ENCODE measurements at regions not wholly inside any gene's neighbourhood (a gene's known extent, or its start where the extent isn't known, plus 50 kb on each side); places are given as distances from the start of the nearest gene placed in this dataset.
A peak's percentile ranks its signal among the peaks of the same experiment; 100 is the strongest.
"Not testable (repeated sequence)": the region's sequence is repeated elsewhere in the genome, so short reads cannot be mapped to it uniquely, and the experiment has no call there.

DNA sequence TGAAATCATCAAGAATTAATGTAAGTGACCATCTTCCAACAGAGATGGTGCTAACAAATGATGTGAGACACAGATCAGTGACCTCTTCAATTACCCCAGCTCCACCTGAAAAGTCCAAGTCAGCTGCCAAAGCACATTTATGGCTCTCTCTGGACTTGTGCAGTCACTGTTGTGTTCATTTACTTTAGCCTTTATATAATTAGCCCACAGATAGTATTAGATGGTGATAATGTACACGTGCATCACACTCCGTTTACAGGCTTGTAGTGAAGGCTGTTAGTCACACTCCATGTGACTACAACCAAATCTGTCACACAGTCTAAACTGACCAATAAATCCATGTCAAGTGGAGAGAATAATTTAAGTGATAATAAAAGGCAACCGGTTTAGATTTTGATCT, 331.5 kb upstream of the IL12A start:
- no peak for DNase-seq (ENCODE audit: low read depth)

DNA sequence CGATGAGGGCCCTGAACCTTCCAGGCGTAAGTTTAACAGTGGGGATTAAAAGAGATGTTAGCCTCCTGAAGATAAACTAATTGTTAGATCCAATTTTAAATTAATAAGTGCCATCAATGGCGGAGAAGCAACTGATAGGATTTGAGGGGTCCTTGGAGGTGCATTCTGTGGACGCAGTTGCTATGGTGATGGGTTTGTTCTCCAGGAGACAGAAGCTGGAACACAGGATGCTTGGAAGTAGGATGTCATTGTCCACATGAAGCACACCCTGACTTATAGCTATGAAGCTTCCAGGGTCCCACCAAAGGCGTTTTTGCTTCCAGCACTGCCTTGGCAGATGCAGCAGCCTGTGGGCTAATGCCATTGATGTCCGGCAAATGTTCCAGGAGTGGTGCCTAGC, 331.0 kb upstream of the IL12A start:
- DNase-seq (ENCODE audit: low read depth) = no peak

DNA sequence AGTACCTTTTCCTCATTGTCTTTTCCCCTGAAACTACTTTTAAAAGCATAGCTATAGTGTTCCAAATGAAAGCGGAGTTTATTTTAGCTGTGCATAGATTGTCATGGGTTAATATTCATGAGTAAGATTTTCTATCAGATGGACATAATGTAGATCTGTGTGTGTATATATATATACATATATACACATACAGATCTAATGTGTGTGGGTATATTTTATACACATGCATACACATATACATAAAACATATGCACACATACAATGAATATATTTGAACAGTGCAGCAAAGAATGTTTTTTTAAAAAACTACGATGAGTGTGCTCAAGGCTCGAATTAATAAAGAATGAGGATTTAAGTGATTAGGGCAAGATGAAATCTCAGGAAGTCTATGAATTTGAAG, 328.3 kb upstream of the IL12A start:
- DNase-seq (ENCODE audit: low read depth) = no peak

DNA sequence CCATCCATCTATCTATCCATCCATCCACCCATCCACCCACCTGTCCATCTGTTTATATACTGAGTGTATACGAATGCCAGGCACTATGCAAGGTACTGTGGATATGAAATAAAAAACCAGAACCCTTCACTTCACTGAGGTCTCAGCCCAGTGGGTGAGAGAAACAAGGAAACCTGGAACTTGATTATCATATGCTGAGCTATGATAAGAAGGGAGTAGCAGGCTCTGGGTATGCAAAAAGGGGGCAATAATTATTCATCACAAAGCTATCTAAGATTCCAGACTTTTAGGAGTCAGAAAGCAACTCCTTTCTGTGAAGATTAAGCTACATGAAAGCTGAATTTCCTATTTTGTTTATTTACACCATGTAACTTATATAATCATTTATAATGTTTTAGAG, 327.7 kb upstream of the IL12A start:
- DNase-seq (ENCODE audit: low read depth) = no peak

DNA sequence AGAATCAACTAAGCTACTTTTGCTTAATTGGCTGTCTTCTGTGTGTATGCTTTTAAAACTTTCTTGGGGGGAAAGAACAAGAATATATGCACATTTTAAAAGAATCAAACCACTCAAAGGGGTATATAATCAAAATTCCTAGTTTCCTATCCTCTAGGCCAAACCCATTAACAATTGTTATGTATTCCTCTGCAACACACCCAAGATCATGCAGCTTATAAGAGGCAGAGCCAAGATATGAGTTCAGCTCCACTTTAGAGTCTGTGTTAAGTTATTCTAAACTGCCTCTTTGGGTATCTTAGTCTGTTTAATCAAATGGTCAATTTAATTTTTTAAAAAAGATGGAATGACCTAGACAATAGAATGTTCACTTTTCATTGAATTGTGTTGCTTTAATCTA, 326.1 kb upstream of the IL12A start:
- DNase-seq (ENCODE audit: low read depth) = no peak

DNA sequence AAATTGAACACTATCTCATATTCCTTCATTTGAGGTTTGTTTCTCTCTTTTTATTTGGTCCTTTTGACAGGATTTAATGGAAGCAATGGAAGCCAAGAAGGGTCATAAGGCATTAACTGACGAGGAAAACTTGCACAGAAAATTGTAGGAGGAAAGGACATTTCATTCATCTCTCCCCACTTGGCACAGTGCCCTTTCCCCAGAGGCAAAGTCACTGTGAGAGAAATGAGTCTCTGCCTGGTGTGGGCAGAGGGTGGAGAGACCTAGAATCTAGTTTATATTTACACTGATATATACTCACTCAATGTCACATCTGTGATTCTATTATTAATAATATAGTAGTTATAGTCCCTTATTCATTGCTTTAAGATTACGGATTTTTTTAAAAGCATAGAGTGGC, 324.6 kb upstream of the IL12A start:
- no peak for DNase-seq (ENCODE audit: low read depth)

DNA sequence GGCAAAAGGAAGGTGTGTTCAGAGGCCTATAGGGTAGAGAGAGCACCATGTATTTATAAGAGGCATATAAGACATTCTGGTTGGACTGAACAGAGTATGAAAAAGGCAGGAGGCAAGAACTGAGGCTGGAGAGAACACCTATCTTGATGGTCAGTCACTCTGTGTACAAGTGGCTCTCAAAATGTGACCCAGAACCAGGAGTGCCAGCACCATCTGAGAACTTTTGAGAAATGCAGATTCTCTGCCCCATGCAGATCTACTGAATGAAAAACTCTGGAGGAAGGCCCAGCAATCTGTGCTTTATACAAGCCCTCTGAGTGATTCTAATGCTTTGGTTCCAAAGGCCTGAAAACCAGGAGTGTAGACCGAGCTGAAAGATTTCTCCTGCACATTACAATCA, 324.0 kb upstream of the IL12A start:
- DNase-seq (ENCODE audit: low read depth) = no peak

DNA sequence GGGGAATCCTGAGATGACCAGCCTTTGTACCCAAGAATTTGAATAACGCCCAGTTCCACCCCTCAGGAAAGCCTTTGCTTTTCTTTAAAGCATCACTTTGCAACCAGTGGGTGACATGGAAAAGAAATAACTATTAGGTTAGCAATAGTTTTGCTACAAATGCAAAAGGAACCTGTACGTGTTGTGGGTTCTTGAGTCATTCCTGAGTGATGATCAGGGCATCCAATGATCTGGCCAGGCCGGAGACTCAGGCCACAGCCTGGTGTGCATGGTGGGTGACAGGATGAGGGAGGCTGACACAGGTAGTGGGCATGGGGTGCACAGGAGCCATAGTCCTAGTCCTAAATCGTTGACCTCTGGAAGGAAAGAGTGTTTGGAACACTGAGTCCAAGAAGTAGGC, 321.4 kb upstream of the IL12A start:
- peak; percentile 3 for DNase-seq (ENCODE audit: low read depth)

DNA sequence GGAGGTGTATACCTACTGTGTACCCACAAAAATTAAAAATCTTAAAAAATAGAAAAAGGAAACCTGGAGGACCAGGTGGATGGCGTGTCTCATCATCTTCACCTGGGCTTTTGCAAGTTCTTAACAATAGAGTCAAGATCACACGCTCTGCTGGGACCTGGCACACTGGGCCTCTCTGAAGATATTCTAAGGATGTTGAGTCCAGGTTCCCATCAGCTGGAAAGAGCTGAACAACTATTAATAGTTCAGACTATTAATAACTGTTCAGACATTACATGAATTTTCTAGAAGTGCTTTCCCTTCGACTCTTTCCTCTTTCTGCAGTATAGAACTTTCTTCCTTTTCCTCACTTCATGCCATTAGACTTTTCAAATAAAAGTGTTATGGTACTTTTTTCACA, 320.2 kb upstream of the IL12A start:
- no peak for DNase-seq (ENCODE audit: low read depth)

DNA sequence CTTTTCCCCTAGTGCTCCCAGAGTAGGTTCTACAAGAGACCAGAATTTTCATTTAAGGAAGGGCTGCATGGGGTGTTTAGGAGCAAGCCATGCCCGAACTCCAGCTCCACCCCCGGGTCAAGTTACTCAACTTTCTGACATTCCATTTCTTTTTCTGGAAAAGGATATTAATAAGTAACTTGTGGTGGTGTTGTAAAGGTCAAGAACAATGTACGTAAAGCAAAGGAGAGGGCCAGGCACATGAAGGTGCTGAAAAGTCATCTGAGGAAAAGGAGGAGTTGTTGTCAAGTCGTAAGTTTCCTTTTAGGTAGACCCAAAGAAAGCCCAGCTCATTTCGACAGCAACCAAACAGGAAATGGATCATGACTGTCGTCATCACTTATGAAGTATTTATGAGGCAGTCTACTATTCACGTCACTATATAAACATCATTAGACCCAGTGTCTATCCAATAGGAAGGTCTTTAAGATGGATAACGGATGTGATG, 319.6 kb upstream of the IL12A start:
- DNase-seq (ENCODE audit: low read depth) = no peak

DNA sequence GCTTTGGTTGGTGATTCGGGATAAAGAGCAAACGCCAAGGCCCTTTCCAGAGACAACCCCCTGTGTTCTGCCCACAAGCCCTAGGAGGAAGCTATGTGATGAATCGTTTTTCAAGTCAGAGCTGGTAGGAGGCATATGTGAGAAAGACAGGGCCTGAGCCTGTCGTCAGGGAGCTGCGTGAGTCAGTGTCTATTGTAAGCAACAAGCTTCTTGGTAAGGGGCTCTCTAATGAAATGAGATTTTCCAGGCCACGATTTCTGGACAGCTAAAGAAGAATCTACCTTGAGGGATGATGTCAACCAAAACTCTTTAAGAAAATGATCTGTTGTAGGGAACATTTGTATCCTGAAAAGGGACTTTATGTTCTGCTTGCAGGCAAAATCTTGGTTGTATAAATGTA, 318.9 kb upstream of the IL12A start:
- peak; percentile 13 for DNase-seq (ENCODE audit: low read depth)

DNA sequence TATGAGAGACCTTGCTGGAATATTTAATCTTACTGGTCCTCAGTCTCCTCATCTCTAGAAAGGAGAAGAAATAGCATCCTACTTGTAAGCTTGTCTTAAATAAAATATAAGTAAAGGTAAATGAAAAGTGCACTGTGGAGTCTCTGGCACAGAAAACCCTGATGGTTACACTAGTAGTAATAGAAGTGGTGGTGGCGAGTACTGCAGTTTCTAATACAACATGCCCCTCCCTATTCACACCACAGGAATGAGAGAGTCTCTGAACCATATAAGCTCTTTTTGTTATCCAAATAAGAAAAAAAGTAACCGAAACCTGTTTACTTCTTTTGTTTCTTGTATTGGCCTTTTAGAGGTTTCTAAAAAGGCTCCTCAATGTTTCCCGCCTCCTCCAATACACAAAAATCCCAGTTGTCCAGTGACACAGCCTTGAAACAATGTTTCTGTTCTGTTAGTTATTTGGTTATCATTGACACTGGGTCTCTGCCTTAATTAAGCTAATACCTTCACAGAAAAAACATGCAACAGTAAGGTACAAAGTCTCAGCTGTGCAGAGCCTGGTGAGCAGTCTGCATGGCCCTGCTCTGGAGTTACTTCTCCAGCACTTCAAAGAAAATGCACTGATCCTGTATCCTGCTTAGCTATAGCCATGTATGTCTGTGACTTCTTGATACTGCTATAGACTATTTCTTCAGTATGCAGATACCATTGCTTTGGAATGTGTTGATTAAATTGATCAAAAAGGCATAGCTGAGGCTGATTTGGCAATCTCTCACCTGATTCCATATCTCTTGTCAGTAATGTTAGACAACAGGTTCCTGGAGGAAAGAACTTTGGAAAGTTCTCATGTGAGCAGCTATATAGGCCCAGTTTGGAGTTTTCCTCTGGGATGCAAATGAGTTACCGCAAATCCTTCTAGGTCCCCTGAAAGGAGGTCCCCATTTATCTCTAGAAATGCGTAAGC, 315.6 kb upstream of the IL12A start:
- no peak for DNase-seq (ENCODE audit: low read depth)

DNA sequence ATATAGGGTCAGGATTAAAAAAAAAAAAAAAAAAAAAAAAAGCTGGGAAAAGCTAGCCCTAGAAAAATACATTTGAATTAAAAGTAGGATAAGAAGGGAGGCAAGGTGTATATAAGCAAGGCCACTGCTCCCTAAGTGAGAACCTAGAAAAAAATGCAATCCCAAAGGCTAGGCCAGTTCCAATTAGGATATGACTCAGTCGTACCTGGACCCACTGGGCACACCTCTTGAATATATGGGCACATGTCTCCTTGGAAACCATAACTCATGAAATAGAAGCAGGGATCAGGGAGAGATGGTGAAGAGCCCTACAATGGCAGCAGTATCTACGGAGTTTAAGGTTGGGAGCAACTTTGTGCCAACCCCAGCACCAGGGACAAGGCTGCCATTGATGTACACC, 314.1 kb upstream of the IL12A start:
- no peak for DNase-seq (ENCODE audit: low read depth)

DNA sequence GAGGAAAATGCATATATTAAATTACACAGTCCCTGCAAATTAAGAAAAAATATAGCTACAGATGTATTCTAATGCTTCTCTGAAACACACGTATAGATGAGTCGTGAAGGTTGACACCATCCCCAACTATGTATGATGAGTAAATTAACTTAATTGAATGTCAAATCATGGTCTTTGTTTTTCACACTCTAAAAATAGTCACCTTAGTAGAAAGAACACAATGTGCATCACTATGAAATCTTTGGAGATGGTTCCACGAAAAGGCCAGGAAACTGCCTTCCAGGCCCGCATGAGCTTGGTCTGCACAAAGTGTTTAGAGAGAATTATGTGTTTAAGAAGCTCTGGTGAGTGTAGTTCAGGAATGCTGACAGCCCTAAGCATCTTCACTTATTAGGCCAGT, 313.4 kb upstream of the IL12A start:
- DNase-seq (ENCODE audit: low read depth) = no peak

DNA sequence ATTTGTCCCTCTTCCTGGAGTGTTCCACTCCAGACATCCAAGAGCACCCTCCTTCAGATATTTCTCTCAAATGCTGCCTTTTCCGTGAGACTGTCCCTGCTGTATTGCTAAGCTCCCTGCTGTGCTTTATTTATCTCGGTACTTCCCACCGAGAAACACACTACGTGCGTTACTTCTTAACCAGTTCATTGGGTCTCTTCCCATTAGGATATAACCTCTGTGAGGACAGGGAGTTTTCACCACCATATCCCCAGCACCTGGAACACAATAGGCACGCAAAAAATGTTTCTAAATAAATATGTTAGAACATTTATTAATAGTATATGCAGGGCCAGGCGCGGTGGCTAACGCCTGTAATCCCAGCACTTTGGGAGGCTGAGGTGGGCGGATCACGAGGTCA, 308.7 kb upstream of the IL12A start:
- DNase-seq (ENCODE audit: low read depth) = no peak

DNA sequence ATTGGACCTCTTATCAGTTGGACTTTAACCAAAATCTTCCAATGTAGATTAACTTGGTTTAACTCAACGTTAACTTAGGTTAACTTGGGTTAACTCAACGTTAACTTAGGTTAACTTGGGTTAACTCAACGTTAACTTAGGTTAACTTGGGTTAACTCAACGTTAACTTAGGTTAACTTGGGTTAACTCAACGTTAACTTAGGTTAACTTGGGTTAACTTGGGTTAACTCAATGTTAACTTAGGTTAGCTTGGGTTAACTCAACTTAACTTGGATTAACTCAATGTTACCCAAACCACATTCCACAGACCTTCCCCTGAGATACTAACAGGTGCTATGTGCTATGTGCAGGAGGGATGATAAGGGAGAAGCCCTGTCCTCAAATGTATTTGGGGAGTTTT, 306.9 kb upstream of the IL12A start:
- DNase-seq (ENCODE audit: low read depth) = not testable (repeated sequence)

DNA sequence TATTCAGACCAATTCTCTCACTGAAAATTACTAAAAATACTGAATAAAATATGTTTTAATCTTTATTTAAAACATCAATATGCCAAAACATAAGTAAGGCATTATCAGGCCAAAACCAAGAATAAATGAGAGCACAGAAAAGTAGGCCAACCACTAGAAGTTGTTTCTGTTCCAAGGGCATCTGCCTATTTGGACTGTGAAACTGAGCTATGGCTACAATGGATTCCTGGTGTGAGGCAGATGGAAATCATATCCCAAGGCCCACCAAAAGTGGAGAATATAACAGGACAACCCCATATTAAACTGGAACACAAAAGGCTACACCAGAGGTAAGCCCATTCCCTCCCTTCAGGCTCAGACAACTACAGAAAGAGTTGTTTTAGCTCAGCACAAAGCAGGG, 302.8 kb upstream of the IL12A start:
- DNase-seq (ENCODE audit: low read depth) = no peak

DNA sequence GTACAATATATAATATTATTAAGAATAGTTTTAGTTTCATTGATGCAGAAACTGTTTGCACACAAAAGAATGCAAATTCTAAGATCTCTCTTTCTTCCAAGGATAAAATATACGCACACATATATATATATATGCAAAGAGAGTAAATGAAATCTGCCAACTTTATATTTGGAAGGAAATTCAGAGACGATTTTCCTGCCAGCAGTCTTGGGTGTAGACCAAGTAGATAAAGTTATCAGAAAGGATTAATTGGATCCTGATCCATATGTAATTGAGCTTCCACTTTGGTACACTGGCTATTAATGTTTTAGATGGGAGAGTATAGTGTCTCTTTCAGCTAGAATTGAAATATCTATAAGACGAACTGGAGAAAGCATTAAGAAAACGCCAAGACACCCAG, 295.4 kb upstream of the IL12A start:
- no peak for DNase-seq (ENCODE audit: low read depth)

DNA sequence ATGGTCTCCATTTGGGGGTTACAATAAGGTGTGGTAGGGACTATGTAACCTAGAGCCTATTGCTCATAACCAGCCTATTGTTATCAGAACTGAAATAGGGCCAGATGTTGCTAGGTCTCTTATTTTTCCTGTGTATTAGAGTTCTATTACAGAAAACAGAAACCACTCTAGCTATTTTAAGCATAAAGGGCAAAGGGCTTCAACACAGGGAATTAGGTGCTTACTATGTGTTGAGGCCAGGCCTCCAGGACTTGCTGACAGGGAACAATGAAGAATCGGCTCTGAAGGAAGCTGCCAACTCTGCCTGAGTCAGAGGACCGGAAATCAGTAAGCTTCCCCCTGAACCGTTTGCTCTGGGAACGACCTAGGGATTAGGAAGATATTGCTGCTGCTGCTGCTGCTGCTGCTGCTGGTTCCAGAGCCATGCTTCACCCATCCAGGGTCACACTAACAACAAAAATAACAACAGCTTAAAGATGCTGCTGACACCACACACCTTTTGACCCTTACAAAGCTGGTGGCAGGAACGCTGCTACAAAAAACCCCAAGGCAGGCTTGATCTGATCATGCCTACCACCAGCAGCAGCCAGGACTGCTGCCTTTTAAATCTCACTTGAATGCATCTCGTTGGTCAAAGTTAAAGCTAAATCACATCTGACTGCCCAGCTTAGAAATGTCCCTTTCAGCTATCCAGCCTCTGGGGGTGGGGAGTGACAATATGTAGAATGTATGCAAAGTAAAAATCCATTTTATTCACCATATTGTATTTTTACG, 276.9 kb upstream of the IL12A start:
- DNase-seq (ENCODE audit: low read depth) = peak; percentile 73

DNA sequence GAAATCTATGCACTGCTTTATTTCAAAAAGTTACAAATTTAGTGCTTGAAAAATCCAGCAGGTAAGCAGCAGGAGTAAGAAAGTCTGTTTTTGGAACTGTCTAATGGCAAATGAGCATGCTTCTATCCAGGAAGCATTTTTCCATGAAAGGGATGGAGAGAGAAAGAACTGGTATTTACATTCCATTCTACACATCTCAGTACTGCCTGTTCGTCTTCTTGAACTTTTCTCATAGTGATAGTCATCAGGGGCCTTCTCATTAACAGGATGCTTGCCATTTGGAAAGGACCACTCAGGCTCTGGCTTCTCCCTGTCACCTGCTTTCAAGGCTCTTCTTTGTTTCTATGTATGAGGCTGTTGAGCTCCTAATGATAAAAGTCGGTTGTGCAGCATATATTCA, 267.3 kb upstream of the IL12A start:
- DNase-seq (ENCODE audit: low read depth) = no peak

DNA sequence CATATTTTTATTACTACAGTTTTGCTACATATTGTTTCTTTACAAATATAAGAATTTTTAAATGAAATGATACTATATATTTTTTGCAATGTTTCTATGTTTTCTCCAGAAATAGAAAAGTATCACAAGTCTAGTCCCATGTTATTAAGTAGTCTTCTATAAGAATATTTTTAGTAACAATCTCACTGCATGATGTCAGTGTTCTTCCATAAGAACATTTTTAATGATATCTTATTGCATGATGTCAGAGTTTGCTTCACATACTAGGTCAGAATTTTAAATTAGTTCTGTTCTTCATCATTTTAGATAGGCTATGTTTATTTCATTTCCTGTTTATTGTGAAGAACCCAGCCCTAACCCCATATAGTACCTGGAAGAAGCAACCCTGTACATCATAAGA, 265.3 kb upstream of the IL12A start:
- no peak for DNase-seq (ENCODE audit: low read depth)

DNA sequence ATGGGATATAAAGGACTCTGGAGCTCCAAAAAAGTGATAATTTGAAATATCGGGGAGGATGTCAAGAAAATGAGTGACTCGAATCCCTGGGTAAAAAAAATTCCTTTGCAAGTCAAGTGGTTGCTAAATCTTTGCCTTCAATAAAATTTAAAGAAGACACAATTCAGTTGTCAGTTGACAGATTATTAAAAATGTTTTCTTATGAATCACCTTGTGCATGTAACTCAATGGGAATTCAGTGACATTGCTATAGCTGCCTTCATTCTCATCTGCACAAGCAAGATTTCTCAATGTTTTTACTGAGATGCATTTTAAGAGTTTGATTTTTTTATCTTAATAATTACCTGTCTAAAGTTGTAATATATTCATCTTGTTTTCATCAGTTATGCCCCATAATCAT, 264.0 kb upstream of the IL12A start:
- DNase-seq (ENCODE audit: low read depth) = no peak

DNA sequence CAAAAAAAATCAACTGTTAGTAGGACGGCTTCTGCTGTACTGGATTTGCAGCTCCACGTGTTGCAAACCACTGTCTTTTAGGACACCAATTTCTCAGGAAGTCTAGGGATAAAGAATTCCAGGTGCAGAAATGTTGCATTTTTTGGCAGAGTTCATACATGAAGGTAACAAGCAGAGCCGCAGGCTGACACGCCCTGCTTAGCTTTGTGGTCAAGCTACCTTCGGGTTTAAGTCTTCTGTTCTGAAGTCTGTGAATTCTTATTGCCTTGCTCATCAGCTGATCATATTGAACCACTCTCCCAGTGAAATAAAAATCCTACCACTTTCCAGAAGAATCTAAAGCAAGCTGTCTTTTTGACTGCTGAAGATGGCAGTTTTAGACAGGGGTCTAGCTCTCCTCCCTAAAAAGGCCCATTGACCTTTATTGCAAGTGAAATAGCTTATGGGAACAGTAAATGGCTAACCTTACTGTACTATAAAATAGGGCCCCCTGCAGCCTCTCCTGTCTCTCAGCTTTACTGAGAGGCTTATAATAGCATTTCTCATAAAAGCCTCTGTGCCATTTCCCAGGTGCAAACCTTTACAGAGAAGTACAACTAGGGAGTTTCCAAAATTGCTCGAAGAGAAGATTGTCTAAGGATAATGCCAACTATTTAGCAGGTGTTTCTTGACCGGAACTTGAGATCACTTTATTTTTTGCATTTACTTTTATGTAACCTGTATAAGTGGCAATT, 262.2 kb upstream of the IL12A start:
- DNase-seq (ENCODE audit: low read depth) = no peak

Measured in non-pigmented ciliary epithelial cell (primary cell).